ENCODE measurements at regions not wholly inside any gene's neighbourhood (a gene's known extent, or its start where the extent isn't known, plus 50 kb on each side); places are given as distances from the start of the nearest gene placed in this dataset.

DNA sequence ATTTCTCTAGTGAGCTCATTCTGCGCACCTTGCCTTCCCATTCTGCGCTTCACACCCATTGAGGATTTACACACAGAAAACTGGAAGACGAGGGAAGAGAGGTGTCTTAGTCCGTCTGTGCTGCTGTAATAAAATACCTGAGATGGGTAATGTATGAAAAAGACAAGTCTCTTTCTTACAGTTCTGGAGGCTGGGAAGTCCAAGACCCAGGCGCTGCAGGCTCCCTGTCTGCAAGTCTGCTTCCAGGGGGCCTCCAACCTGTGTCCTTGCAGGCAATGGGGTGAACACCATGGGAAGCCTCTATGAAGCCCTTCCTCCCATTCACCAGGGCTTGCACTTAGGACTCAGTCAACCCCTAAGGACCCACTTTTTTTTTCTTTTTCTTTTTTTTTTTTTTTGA is 245.0 kb downstream of the AUH start:
- Mint-ChIP-seq H3K27me3 (ENCODE audit: insufficient read depth, low read depth, poor library complexity) (no peaks in the 10 kb centered on the region), H3K4me3 (no peak overlapping the region), H3K36me3 (ENCODE audit: low read depth) (peaks cover 3% of the 10 kb centered on the region; the same call in 1 of the 3 replicates), H3K27ac (no peak overlapping the region), H3K4me1 (peaks cover 24% of the 10 kb centered on the region), H3K9me3 (peaks cover 3% of the 10 kb centered on the region; the same call in 2 of the 3 replicates)
- ATAC-seq (no peak), DNase-seq (ENCODE audit: low spot score) (no peak)
- H3K36me3 ChIP-seq (ENCODE audit: insufficient read depth) = no peaks in the 10 kb centered on the region
- no peaks in the 10 kb centered on the region for H3F3A ChIP-seq (replicated peaks; ENCODE audit: low read depth)
- H3K4me2 ChIP-seq = no peak overlapping the region
- peaks cover 18% of the 10 kb centered on the region for H3K4me1 ChIP-seq (ENCODE audit: insufficient read depth)
- TF ChIP-seq CREB1 (CRISPR knock-in tag; IDR thresholded peaks at IDR 0.05; ENCODE audit: low read depth) (no peak), JUNB (IDR thresholded peaks at IDR 0.05; ENCODE audit: unreplicated experiment) (no peak), EZH2phosphoT487 (IDR thresholded peaks at IDR 0.05; ENCODE audit: unreplicated experiment) (no peak), ZNF114 (CRISPR knock-in tag; IDR thresholded peaks at IDR 0.05) (no peak), ZNF331 (CRISPR knock-in tag; IDR thresholded peaks at IDR 0.05; ENCODE audit: low read depth) (no peak), NANOG (IDR thresholded peaks at IDR 0.05; ENCODE audit: borderline replicate concordance) (no peak), STAT1 (IDR thresholded peaks at IDR 0.05; ENCODE audit: unreplicated experiment) (no peak), EZH2 (IDR thresholded peaks at IDR 0.05; ENCODE audit: low read depth, unreplicated experiment) (no peak), POLR2AphosphoS5 (IDR thresholded peaks at IDR 0.05; ENCODE audit: low read depth) (no peak)
- TF ChIP-seq, protein P1, sequence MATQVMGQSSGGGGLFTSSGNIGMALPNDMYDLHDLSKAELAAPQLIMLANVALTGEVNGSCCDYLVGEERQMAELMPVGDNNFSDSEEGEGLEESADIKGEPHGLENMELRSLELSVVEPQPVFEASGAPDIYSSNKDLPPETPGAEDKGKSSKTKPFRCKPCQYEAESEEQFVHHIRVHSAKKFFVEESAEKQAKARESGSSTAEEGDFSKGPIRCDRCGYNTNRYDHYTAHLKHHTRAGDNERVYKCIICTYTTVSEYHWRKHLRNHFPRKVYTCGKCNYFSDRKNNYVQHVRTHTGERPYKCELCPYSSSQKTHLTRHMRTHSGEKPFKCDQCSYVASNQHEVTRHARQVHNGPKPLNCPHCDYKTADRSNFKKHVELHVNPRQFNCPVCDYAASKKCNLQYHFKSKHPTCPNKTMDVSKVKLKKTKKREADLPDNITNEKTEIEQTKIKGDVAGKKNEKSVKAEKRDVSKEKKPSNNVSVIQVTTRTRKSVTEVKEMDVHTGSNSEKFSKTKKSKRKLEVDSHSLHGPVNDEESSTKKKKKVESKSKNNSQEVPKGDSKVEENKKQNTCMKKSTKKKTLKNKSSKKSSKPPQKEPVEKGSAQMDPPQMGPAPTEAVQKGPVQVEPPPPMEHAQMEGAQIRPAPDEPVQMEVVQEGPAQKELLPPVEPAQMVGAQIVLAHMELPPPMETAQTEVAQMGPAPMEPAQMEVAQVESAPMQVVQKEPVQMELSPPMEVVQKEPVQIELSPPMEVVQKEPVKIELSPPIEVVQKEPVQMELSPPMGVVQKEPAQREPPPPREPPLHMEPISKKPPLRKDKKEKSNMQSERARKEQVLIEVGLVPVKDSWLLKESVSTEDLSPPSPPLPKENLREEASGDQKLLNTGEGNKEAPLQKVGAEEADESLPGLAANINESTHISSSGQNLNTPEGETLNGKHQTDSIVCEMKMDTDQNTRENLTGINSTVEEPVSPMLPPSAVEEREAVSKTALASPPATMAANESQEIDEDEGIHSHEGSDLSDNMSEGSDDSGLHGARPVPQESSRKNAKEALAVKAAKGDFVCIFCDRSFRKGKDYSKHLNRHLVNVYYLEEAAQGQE (IDR thresholded peaks at IDR 0.05; ENCODE audit: unreplicated experiment) = no peak
- TF ChIP-seq, protein P2, sequence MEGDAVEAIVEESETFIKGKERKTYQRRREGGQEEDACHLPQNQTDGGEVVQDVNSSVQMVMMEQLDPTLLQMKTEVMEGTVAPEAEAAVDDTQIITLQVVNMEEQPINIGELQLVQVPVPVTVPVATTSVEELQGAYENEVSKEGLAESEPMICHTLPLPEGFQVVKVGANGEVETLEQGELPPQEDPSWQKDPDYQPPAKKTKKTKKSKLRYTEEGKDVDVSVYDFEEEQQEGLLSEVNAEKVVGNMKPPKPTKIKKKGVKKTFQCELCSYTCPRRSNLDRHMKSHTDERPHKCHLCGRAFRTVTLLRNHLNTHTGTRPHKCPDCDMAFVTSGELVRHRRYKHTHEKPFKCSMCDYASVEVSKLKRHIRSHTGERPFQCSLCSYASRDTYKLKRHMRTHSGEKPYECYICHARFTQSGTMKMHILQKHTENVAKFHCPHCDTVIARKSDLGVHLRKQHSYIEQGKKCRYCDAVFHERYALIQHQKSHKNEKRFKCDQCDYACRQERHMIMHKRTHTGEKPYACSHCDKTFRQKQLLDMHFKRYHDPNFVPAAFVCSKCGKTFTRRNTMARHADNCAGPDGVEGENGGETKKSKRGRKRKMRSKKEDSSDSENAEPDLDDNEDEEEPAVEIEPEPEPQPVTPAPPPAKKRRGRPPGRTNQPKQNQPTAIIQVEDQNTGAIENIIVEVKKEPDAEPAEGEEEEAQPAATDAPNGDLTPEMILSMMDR (conservative IDR thresholded peaks at IDR 0.05; ENCODE audit: low read depth in 2 of 2) = no peak
- TF ChIP-seq, protein P3, sequence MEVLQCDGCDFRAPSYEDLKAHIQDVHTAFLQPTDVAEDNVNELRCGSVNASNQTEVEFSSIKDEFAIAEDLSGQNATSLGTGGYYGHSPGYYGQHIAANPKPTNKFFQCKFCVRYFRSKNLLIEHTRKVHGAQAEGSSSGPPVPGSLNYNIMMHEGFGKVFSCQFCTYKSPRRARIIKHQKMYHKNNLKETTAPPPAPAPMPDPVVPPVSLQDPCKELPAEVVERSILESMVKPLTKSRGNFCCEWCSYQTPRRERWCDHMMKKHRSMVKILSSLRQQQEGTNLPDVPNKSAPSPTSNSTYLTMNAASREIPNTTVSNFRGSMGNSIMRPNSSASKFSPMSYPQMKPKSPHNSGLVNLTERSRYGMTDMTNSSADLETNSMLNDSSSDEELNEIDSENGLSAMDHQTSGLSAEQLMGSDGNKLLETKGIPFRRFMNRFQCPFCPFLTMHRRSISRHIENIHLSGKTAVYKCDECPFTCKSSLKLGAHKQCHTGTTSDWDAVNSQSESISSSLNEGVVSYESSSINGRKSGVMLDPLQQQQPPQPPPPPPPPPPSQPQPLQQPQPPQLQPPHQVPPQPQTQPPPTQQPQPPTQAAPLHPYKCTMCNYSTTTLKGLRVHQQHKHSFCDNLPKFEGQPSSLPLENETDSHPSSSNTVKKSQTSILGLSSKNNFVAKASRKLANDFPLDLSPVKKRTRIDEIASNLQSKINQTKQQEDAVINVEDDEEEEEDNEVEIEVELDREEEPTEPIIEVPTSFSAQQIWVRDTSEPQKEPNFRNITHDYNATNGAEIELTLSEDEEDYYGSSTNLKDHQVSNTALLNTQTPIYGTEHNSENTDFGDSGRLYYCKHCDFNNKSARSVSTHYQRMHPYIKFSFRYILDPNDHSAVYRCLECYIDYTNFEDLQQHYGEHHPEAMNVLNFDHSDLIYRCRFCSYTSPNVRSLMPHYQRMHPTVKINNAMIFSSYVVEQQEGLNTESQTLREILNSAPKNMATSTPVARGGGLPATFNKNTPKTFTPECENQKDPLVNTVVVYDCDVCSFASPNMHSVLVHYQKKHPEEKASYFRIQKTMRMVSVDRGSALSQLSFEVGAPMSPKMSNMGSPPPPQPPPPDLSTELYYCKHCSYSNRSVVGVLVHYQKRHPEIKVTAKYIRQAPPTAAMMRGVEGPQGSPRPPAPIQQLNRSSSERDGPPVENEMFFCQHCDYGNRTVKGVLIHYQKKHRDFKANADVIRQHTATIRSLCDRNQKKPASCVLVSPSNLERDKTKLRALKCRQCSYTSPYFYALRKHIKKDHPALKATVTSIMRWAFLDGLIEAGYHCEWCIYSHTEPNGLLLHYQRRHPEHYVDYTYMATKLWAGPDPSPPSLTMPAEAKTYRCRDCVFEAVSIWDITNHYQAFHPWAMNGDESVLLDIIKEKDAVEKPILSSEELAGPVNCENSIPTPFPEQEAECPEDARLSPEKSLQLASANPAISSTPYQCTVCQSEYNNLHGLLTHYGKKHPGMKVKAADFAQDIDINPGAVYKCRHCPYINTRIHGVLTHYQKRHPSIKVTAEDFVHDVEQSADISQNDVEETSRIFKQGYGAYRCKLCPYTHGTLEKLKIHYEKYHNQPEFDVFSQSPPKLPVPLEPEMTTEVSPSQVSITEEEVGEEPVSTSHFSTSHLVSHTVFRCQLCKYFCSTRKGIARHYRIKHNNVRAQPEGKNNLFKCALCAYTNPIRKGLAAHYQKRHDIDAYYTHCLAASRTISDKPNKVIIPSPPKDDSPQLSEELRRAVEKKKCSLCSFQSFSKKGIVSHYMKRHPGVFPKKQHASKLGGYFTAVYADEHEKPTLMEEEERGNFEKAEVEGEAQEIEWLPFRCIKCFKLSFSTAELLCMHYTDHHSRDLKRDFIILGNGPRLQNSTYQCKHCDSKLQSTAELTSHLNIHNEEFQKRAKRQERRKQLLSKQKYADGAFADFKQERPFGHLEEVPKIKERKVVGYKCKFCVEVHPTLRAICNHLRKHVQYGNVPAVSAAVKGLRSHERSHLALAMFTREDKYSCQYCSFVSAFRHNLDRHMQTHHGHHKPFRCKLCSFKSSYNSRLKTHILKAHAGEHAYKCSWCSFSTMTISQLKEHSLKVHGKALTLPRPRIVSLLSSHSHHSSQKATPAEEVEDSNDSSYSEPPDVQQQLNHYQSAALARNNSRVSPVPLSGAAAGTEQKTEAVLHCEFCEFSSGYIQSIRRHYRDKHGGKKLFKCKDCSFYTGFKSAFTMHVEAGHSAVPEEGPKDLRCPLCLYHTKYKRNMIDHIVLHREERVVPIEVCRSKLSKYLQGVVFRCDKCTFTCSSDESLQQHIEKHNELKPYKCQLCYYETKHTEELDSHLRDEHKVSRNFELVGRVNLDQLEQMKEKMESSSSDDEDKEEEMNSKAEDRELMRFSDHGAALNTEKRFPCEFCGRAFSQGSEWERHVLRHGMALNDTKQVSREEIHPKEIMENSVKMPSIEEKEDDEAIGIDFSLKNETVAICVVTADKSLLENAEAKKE (CRISPR knock-in tag; IDR thresholded peaks at IDR 0.05) = no peak
- no peak overlapping the region for H3K4me3 ChIP-seq
- H3K9me2 ChIP-seq (ENCODE audit: insufficient read depth) = no peaks in the 10 kb centered on the region
- no peaks in the 10 kb centered on the region for H3K79me2 ChIP-seq (replicated peaks; ENCODE audit: insufficient read depth)
- no peaks in the 10 kb centered on the region for H4K20me1 ChIP-seq (replicated peaks; ENCODE audit: insufficient read depth)
- H2AFZ ChIP-seq = no peak overlapping the region
- no peak overlapping the region for H3K27ac ChIP-seq (ENCODE audit: low read depth)
- H3K27me3 ChIP-seq (ENCODE audit: insufficient read depth) = no peaks in the 10 kb centered on the region
